Right ventricle myocardium superior (tissue), 1 donor: ENCODE measurements at regions not wholly inside any gene's neighbourhood (a gene's known extent, or its start where the extent isn't known, plus 50 kb on each side); places are given as distances from the start of the nearest gene placed in this dataset.
A peak's percentile ranks its signal among the peaks of the same experiment; 100 is the strongest.

Experiments
- ATAC-seq: fragments of 200-7000 bp; cut with Tn5 transposase; one replicate; pipeline ENCODE4 v1.9.1; 2020; ENCODE audit warnings: mild to moderate bottlenecking; ENCODE audit not compliant: poor library complexity
- DNase-seq: peaks from one replicate; pipeline ENCODE4 v3.0.0-alpha.2; 2020
- intact Hi-C: fragments of 100-400 bp; cut with DNase I; formaldehyde crosslinking; loops from one replicate; pipeline ENCODE4 v1.11.2; 2022
- donor health status: DM: no; HTN: yes; CAD: no; lungs with severe emphysema.

DNA sequence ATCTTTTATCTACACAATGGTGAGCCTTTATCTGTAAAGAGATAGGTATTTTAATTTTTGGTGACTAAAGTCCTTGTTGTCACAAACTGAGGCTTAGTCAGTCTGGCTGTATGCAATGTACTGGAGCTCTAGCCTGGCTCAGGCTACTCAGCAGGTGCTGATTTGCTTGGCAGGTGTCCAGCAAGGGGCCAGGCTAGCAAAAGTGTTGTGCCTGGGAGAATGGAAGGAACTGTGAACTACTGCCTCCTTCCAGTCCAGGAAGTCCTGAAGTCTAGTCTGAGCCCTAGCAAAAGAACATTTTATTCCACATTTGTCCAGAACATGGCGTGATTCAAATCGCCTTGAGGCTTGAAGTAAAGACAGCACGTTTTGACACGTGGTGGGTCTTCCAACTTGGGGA is 260.5 kb downstream of the CCDC85A start:
- no peak for ATAC-seq
- peak; percentile 42 for DNase-seq
- intact Hi-C loops = no loop called here

DNA sequence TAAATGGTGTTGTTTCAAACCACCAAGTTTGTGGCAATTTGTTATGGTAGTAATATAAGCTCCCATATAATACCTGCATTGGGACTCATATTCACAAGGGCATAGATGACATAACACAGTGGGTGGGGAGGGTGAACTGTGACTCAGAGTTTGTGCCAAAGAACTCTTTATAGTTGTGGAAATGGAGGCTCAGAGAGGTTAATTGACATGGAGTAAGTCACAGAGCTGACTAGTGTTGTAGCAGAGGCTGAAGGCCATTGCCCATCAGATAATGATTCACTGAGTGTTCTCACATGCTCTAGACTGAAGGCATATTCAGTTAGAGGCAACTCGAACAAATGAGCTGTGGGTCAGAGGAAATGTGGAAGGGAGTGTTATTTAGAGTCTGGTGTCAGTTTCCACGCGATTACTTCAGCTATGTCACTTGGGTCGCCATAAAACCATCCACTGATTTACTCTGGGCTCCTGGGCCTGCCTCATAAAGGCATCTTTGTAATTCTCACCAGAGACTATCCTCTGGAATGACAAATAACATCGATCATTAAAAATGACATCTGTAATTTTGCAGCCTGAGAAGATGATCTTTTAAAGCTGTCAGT is 264.7 kb downstream of the CCDC85A start:
- DNase-seq (no peak), ATAC-seq (no peak)
- intact Hi-C loops = no loop called here

DNA sequence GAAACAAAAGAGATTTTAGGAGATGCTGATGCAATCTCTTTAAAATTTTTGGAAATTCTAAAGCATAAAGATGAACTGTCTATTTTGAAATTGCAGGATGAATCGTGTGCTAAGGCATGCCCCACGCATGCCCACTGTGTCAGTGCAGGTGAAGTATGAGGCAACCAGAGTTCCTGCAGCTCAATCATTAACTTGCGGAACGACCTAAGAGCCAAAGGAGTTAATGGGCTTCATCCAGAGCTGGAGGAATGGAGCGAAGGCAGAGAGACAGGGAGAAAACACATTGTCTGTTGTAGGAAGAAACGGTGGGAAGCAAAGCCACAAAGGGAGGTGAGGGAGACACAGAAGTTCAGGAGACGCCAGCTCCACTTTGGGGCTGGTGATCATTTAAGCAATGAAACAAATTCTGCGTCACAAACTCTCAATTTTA is 265.2 kb downstream of the CCDC85A start:
- DNase-seq = no peak
- intact Hi-C loops = no loop called here
- ATAC-seq = no peak

DNA sequence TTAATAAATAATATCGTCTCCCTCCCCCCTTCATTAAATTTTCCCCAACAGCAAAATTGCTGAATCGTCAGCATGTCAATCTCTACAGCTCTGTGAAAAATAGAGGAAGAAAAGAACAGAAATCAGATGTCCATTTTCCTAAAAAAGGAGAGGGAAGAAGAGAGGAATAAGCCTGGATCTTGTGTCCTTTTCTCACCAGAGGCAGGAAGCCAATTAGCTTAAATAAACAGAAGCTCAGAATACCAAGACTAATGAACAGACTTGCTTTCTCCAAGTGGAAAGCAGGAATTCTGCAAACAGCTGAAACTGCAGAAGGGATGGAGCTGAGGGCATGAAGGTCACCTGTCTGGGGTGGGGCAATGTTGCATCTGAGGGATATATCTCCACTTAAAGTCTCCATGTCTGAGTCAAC is 265.7 kb downstream of the CCDC85A start:
- intact Hi-C loops = no loop called here
- ATAC-seq (no peak), DNase-seq (no peak)

DNA sequence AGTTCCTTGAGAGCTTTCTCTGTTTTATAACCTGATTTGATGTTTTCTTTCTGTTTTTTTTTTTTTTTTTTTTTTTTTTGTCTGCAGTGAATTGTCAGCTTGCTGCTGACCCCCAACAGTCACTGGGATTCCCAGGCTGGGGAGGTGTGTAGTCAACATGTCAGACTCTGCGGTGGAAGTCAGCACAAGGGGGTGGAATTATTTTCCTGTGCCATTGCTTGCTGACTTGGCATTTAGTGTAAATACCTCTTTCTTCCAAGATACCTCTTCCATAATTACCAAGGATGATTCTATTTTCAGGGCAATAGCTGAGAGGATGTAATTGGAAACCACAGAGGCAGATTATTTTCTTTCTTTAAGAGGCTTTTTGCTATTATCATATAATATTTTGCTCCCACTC is 266.3 kb downstream of the CCDC85A start:
- intact Hi-C loops = no loop called here
- ATAC-seq = no peak

DNA sequence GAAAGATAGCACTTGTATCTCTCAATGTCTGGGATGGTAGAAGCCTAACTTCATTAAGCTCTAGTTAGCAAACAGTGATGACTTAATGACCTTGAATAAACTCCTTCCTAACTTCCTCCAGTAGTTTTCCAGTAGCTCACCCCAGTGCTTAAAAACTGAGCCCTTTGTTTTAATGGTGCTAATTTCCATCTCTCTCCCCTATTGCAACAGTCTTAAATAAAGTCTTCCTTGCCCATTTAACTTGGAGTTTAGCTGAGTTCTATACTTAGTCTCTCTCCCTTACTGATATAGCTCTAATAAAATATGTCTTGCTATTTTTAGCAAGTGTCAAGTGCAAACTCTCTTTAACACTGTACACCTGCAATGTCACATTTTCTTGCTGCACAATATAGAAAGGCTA is 267.0 kb downstream of the CCDC85A start:
- intact Hi-C loops = no loop called here
- DNase-seq = no peak
- no peak for ATAC-seq

More for the DNA sequence above, 266.3 kb downstream of the CCDC85A start:
- no peak for DNase-seq

DNA sequence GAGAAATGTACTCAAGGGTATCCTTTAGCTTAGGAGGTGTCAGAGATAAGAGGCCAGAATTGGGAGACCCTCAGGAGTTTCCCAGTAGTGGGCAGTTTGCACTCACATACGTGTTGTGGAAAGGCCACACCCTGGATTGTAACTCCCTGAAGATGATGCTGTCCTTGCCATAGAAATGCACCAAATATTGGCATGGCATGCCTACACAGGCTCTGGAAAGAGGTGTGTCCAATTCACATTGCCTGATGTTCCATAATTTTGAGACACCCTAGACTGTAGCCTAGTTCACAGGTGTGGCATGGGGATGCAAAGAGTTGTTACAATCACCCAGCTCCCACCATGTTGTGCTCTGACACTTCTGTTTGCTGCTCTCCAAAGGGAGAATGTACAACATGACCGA is 271.9 kb downstream of the CCDC85A start:
- intact Hi-C loops = no loop called here
- no peak for DNase-seq
- ATAC-seq = no peak

DNA sequence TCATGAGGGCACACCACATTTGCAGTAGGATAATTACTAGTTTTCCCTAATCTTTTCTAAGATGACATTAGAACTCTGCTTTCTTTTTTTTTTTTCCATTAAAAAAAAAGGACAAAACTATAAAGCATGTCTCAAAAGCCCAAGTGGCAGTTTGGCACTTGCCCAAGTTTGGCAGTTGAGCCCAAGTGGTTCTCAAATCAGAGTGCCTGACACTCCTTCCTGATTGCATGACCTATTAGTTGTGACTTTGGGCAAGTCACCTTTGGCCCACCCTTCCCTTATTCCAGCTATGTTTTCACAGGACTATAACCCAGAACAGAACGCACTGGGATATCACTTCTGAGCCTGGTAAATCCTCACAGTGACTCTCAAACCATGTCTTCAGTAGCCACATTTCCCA is 273.0 kb downstream of the CCDC85A start:
- DNase-seq (no peak), ATAC-seq (no peak)
- intact Hi-C loops = no loop called here

DNA sequence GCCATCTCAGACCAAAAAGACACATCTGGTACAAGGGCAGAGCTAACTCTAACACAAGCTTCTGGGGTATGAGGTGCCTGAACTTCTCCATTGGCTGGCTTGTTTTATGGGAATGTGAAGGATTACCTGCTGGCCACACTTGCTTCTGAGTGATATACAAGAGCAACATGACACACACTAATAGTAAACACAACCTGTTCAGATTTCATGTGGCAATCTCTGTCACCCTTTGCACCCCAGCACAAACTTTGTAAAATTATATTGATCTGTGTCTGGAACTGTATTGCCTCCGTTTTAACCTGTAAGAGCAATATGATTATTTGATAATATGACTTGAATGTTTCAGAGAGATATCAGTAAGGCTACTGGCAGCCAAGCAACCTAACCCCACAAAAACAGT is 276.7 kb downstream of the CCDC85A start:
- intact Hi-C loops = no loop called here
- ATAC-seq = no peak
- no peak for DNase-seq

DNA sequence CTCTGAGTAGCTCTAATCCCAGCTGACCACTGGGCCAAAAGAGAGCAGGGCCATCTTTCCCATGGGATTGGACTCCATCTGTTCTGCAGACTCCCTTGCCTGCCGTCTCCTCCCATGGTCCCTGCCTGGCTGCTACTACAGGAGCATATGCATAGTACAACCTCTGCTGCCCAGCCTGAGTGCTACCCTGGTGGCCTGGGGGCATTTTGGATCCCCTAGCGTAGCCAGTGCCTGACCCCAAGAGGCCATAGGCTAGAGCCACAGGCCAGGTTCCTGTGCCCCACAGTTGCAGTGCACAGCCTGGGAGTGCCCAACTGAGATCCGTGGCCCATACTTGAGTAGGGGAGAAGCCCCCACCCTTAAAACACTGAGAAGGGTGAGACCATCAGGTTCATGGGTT is 280.3 kb downstream of the CCDC85A start:
- intact Hi-C loops = no loop called here
- ATAC-seq = no peak
- no peak for DNase-seq

DNA sequence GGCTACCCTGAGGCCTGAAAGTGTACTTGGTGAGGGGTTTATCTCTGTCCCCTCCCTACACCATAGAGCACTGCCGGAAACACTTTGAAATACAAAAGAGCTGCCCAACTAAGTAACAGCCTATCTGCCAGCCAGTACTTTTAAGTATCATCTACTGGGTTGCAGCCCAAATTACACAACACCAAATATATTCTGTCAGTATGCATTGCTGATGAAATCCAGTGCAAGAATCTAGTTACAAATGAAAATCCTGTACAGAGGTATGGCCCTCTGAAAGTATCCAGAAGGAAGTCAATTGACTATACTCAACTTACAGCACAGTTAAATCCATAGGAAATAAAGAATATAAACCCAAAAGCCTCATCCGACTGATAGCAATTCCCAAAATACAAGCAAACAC is 280.8 kb downstream of the CCDC85A start:
- no peak for DNase-seq
- intact Hi-C loops = no loop called here
- ATAC-seq = no peak

DNA sequence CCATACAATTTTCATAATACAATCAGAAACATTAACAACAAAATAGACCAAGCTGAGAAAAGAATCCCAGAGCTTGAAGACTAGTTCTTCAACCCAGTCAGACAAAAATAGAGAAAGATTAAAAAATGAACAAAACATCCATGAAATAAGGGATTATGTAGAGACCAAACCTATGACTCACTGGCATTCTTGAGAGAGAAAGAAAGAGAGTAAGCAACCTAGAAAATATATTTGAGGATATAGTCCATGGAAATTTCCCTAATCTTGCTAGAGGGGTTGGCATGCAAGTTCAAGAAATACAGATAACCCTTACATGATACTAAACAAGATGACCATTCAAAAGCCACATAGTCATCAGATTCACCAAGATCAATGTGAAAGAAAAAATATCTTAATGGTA is 281.7 kb downstream of the CCDC85A start:
- DNase-seq = no peak
- ATAC-seq = no peak
- intact Hi-C loops = no loop called here

DNA sequence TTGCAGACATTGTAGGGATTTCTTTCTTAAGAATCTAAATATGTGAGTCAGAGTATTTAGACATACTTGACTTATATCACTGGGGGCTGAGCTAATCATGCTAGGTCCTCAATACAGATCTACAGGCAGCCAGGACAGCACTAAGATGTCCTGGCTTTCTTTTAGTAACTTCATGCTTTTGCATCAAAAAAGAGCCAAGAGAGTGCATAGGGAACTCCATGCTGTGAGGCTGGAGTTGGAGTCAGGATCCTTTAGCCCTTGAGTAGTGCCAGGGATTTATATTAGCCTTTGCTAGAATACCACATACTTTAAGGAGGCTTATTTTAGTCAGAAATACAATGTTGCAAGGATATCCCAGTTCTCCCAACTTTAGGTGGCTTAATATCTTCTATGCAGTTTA is 289.7 kb downstream of the CCDC85A start:
- intact Hi-C loops = no loop called here
- ATAC-seq (no peak), DNase-seq (no peak)

DNA sequence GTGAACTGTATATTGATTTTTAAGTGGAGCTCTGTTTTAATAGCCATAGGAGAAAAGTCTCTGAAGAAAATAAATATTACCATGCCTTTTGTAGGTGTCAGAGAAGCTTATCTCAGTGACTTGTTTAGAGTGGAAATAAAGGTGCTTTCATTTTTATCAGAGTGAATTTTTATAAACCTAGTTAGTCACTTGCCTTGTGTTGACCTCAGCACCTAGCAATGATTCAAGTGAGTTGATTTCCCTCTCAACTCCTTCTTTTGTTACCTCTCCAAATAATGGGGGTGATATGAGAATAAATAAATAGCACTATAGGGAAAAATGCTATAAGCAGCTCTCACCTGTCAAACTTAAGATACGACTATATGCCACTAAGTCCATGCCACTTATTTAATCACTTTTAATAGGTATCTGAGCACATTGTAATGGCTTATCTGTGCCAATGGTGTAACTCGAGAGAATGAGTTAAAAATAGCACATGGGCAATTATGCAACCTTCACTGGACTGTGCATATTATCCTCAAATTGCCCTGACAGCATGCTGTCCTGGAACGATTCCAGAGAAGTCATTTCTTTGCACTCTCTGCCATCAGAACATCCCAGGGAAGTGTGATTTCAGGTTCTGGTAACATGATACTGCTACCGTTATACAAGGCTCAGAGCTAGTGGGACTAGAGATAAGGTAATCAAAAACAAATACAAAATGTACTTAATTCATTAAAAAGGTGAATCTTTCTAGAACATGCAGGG is 290.8 kb downstream of the CCDC85A start:
- intact Hi-C loops = loop anchor here (2.0 kb wide), 1 partner anchor 48 kb away; no protein-coding TSS in a partner anchor
- ATAC-seq = peak; percentile 95
- no peak for DNase-seq

DNA sequence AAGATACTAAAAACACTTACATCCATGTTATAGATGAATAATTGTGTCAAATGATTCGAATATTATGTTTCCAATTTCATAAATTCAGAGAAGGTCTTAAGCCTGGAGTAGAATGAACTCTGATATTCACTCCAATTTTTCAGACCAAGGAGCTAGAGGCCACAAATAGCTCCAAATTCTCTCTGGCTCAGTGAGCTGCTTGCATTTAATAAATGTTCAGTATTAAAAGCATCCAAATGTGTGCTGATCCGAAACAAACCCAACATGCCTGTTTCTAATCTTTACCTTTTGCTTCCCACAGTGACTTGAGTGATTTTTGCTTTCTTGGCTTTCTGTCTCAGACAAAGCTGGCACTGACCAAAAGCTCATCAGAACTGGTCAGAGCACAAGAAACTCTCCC is 291.4 kb downstream of the CCDC85A start:
- DNase-seq (no peak), ATAC-seq (no peak)
- intact Hi-C loops = loop anchor here (2.0 kb wide), 1 partner anchor 48 kb away; no protein-coding TSS in a partner anchor

DNA sequence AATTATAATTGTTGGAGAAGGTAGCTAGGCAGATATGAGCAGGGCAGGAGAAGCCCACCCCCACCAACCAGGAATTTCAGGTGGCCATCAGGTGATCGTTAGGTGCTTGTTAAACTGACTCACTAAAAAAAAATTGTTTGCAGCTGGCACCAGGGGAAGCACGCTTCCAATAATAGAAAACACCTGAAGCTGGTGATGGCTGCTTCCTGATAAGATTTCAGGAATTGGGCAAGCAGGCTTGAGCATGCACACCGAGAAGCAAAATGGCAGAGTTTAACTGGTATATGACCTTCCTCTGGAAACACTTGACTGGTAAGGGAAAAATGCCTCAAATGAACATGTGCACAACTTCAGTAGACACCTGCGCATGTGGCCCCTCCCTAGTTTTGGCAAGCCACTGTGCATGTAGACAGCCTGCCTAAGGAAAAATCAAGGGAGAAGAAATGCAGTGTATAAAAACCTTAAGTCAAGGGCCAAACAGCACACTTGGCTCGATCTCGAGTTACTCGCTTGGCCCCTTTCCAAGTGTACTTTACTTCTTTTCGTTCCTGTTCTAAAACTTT is 292.8 kb downstream of the CCDC85A start:
- intact Hi-C loops = no loop called here

DNA sequence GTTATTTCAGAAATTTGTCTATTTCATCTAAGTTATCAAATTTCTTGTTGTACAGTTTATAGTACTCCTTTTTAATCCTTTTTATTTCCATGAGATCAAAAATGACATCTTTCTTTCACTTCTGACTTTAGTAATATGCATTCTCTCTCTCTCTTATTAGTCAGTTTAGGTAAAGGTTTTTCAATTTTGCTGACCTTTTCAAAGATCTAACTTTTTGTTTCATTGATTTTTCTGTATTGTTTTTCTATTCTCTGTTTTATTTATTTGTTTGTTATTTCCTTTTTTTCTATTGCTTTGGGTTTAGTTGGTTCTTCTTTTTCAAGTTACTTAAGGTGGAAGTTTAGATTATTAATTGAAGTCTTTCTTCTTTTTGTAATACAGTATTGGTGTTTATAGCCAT is 294.2 kb downstream of the CCDC85A start:
- DNase-seq (no peak), ATAC-seq (no peak)
- intact Hi-C loops = no loop called here

More for the DNA sequence above, 292.8 kb downstream of the CCDC85A start:
- no peak for ATAC-seq
- DNase-seq = no peak

DNA sequence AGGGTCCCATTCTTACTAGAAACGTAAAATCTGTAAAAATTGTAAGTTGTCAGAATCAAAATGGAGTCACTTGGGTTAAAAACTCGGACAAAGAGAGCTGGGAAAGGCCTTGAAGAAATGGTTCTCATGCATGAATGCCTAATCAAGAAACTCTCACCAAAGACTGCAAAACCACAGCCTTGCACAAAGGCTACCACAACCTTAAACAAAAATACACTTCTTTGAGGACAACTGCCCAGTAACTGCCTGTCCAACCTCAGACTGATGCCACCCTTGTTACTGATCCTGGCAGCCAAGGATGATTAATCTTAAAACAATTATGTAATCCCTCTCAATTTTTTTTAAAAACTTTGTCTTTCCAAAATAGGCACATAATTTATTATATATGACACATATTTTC is 299.3 kb downstream of the CCDC85A start:
- no peak for ATAC-seq
- intact Hi-C loops = no loop called here

DNA sequence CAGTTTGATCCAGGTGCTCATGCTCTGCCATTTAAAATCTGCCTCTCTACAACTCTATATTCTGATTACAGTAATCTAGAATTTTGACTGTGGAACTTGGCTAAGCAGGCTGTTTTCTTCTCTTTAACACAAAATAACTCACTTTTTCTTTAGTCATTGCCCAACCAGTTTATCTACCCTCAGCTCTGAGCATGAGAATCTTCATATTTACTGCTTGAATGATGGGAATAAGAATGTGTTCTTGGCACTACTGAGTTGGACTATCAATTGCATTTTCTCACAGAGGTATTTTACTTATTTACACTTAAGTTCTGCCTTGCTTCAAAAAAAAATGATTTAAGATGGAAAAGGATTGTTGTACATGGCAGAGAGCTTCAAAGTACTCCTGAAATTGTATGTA is 301.1 kb downstream of the CCDC85A start:
- ATAC-seq (no peak), DNase-seq (no peak)
- intact Hi-C loops = no loop called here

More for the DNA sequence above, 299.3 kb downstream of the CCDC85A start:
- DNase-seq = no peak

DNA sequence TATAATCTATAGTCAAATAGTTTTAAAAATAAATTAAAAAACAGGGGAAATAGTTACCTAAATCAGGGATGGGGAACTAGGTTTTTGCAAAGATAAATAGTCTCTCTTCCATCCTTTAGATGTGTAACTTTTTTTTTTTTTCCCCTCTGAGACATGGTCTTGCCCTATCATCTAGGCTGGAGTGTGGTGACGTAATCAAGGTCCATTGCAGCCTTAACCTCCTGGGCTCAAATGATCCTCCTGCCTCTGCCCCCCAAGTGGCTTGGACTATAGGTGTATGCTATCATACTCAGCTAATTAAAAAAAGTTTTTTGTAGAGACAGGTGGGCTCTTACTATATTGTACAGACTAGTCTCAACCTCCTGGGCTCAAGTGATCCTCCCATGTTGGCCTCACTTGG is 316.5 kb downstream of the CCDC85A start:
- ATAC-seq (no peak), DNase-seq (no peak)
- intact Hi-C loops = no loop called here
